ENCODE measurements at regions not wholly inside any gene's neighbourhood (a gene's known extent, or its start where the extent isn't known, plus 50 kb on each side); places are given as distances from the start of the nearest gene placed in this dataset.
A peak's percentile ranks its signal among the peaks of the same experiment; 100 is the strongest.
"Not testable (repeated sequence)": the region's sequence is repeated elsewhere in the genome, so short reads cannot be mapped to it uniquely, and the experiment has no call there.

DNA sequence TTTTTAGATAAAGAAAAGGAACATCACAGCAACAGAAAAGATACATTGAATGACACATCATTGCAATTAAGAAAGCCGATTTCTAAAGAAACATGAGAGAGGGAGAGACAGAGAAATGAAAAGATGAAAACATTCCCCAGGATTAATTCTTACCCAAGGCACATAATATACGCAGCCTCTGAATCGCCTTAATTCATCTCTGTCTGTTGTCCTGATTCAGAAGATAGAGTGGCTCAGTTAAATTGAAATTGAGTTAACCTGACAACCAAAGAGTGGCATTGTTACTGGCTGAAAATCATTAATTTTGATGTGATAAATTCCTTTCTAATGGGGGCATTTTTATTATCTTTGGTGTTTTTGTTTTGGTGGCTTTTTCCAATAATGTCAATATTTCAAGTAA is 701.9 kb downstream of the EDEM1 start:
- intact Hi-C loops (cut with micrococcal nuclease): no loop called here
- no peaks in the 10 kb centered on the region for H3K4me1 Mint-ChIP-seq (ENCODE audit: low read depth)
- H3K36me3 Mint-ChIP-seq (ENCODE audit: low read depth): no peaks in the 10 kb centered on the region
- H3K9me3 Mint-ChIP-seq: peaks cover 18% of the 10 kb centered on the region
- H3K4me3 Mint-ChIP-seq: no peak overlapping the region
- no peaks in the 10 kb centered on the region for H3K27me3 Mint-ChIP-seq
- H3K27ac Mint-ChIP-seq: no peak overlapping the region

DNA sequence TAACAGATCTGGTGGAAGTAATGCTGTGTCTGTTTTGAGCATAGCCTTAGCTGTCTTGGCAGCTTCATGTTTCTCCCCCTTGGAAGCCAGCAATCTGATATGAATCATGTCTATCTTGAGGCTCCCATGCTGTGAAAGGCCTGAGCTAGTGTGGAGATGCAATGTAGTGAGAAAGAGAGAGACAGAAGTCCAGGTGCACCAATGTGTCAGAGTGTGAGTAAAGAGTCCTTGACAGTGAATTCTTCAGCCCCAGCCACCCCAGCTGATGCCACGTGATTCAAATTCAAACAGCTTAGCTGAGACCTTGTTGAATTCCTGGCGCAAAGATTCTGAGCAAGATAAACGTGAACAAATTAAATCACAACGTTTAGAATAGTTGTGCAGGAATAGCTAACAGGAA is 704.2 kb downstream of the EDEM1 start:
- H3K4me1 Mint-ChIP-seq (ENCODE audit: low read depth): no peaks in the 10 kb centered on the region
- peaks cover 18% of the 10 kb centered on the region for H3K9me3 Mint-ChIP-seq
- no peak overlapping the region for H3K4me3 Mint-ChIP-seq
- intact Hi-C loops (cut with micrococcal nuclease): no loop called here
- H3K27me3 Mint-ChIP-seq: no peaks in the 10 kb centered on the region
- no peak overlapping the region for H3K27ac Mint-ChIP-seq
- no peaks in the 10 kb centered on the region for H3K36me3 Mint-ChIP-seq (ENCODE audit: low read depth)

DNA sequence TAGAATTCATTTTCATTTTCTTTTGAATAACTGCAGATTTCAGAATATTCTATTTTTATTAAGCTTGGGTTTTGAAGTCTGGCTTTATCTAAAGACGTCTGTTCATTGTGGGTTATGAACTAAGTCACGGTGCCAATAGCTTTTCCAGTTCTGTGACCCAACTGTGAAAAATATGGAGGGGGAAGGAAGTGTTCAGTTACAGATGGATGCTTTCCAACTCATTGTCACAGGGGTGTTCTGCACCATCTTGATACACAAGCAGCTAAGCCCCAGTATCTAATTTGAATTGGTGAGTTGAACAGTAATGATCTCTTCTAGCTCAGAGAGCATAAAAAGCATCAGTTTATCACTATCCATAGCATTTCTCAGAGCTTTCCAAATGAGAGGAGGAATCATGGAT is 710.6 kb downstream of the EDEM1 start:
- Mint-ChIP-seq H3K4me3 (no peak overlapping the region), H3K27ac (no peak overlapping the region), H3K4me1 (ENCODE audit: low read depth) (no peaks in the 10 kb centered on the region), H3K9me3 (peaks cover 13% of the 10 kb centered on the region), H3K36me3 (ENCODE audit: low read depth) (no peaks in the 10 kb centered on the region), H3K27me3 (no peaks in the 10 kb centered on the region)
- intact Hi-C loops (cut with micrococcal nuclease): no loop called here

DNA sequence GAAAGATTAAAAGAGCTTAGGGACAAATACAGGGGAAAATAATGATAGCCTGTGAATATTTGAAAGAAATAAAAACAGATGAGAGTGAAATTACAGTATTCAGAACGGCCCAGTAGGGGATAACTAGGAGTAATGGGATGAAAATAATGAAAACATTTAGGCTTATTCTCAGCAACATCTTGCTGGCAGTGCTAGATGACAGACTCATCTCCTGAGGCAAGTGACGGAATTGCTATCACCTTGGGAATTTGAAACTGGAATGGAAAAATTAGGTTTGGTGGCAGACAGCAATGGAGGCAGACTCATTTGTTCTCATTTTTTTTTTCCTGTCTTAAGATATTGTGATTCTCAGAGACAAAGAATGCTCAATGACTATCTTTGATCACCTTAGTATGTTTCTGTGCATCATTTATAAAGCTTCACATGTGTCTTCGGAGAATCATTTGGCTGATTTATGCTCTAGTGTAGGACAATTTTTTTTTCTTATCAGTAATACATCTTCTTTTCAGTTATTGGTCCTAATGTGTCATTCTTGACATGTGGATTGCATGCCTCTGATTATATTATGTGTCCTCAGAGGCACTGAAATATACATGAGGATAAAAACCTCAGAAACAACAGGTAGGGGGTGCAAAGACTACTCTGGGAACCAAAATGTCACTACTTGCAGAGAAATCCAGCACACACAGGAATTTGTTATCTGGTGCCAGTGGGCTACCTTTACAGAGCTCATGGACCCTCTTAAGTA is 711.7 kb downstream of the EDEM1 start:
- peaks cover 19% of the 10 kb centered on the region for H3K9me3 Mint-ChIP-seq
- no peak overlapping the region for H3K27ac Mint-ChIP-seq
- intact Hi-C loops (cut with micrococcal nuclease): no loop called here
- H3K36me3 Mint-ChIP-seq (ENCODE audit: low read depth): no peaks in the 10 kb centered on the region
- no peak overlapping the region for H3K4me3 Mint-ChIP-seq
- H3K4me1 Mint-ChIP-seq (ENCODE audit: low read depth): no peaks in the 10 kb centered on the region
- no peaks in the 10 kb centered on the region for H3K27me3 Mint-ChIP-seq

DNA sequence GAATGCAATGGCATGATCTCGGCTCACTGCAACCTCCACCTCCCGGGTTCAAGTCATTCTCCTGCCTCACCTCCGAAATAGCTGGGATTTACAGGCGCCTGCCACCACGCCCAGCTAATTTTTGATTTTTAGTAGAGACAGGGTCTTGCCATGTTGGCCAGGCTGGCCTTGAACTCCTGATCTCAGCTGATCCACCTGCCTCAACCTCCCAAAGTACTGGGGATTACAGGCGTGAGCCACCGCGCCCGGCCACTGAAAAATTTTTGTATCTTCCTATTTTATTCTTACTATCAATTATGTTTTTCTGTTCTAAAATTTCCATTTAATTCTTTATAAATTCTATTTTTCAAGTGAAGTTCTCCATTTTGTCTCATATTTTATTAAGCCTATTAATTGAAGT is 730.4 kb downstream of the EDEM1 start:
- H3K27ac Mint-ChIP-seq: no peak overlapping the region
- no peaks in the 10 kb centered on the region for H3K36me3 Mint-ChIP-seq (ENCODE audit: low read depth)
- peaks cover 11% of the 10 kb centered on the region for H3K9me3 Mint-ChIP-seq
- intact Hi-C loops (cut with micrococcal nuclease): no loop called here
- H3K4me1 Mint-ChIP-seq (ENCODE audit: low read depth): no peaks in the 10 kb centered on the region
- H3K4me3 Mint-ChIP-seq: no peak overlapping the region
- no peaks in the 10 kb centered on the region for H3K27me3 Mint-ChIP-seq

DNA sequence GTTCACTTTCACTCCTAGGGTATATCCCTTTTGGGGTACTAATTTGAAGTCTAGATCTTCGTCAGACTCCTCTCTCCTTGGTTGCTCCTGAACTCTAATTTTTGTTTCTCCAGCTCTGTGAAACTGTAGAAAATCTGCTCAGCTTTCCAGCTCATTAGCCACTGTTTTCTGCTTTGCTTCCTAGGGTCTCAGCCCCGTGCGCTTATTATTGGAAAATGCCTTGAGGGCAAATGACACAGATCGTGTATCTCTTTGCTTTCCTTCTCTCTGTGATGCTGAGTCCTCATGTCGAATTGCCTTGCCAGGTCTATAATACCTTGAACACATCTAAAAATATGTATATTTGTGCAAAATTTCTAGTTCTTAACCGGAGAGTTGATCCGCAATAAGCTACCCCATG is 731.1 kb downstream of the EDEM1 start:
- Mint-ChIP-seq H3K27me3 (no peaks in the 10 kb centered on the region), H3K27ac (no peak overlapping the region), H3K4me1 (ENCODE audit: low read depth) (no peaks in the 10 kb centered on the region), H3K36me3 (ENCODE audit: low read depth) (no peaks in the 10 kb centered on the region), H3K9me3 (peaks cover 11% of the 10 kb centered on the region), H3K4me3 (no peak overlapping the region)
- intact Hi-C loops (cut with micrococcal nuclease): no loop called here

DNA sequence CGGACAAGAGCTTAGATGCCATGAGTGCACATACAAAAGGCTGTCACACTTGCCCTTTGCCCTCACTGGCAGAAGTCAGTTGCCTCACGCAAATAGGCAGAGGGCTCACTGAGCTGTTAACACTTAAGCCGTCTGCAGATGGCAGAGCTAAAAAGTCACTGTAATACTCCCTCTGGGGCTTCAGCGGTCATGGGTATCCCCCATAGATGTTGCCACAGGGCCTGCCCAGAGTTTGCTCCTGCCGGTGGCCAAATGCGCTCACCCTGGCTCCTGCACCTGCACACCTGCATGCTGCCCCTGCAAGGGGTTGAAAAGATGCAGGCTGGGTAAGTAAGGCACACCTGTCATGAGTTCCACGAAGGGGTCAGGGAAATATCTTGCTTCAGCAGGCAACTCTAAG is 741.5 kb downstream of the EDEM1 start:
- Mint-ChIP-seq H3K36me3 (ENCODE audit: low read depth) (no peaks in the 10 kb centered on the region), H3K4me3 (no peak overlapping the region), H3K9me3 (peaks cover 9% of the 10 kb centered on the region), H3K4me1 (ENCODE audit: low read depth) (no peaks in the 10 kb centered on the region), H3K27me3 (no peaks in the 10 kb centered on the region), H3K27ac (no peak overlapping the region)
- intact Hi-C loops (cut with micrococcal nuclease): no loop called here

DNA sequence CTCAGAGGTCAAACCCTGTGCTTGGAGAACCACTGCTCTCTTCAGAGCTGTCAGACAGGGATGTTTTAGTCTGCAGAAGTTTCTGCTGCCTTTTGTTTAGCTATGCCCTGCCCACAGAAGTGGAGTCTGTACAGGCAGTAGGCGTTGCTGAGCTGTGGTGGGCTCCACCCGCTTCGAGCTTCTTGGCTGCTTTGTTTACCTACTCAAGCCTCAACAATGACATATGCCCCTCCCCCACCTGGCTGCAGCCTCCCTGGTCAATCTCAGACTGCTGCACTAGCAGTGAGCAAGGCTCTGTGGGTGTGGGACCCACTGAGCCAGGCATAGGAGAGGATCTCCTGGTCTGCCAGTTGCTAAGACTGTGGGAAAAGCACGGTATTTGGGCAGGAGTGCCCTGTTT is 756.6 kb downstream of the EDEM1 start:
- H3K36me3 Mint-ChIP-seq (ENCODE audit: low read depth); intact Hi-C loops (cut with micrococcal nuclease); H3K27me3 Mint-ChIP-seq; H3K4me1 Mint-ChIP-seq (ENCODE audit: low read depth); H3K4me3 Mint-ChIP-seq; H3K27ac Mint-ChIP-seq: not testable (repeated sequence)
- H3K9me3 Mint-ChIP-seq: peaks cover 30% of the 10 kb centered on the region

DNA sequence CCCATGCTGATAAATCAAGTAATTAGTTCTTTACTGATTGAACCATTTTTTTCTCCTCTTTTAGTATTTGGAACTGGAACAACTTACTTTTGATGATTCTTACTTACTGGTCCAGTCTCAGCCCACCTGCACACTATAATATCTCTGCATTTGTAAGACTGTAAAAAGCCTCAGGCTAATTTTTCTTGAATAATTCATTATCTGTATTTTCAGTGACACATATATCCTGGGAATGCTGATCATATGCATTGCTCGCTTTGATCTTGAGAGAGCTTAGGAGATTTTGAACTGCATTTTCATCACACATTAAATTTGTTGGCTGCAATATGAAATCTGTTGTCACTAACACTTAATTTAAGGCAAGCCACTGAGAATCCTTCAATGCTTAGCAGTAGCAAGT is 760.6 kb downstream of the EDEM1 start:
- Mint-ChIP-seq H3K9me3 (peaks cover 7% of the 10 kb centered on the region), H3K4me1 (ENCODE audit: low read depth) (peaks cover 8% of the 10 kb centered on the region), H3K27ac (no peak overlapping the region), H3K36me3 (ENCODE audit: low read depth) (no peaks in the 10 kb centered on the region), H3K27me3 (no peaks in the 10 kb centered on the region), H3K4me3 (no peak overlapping the region)
- intact Hi-C loops (cut with micrococcal nuclease): no loop called here

DNA sequence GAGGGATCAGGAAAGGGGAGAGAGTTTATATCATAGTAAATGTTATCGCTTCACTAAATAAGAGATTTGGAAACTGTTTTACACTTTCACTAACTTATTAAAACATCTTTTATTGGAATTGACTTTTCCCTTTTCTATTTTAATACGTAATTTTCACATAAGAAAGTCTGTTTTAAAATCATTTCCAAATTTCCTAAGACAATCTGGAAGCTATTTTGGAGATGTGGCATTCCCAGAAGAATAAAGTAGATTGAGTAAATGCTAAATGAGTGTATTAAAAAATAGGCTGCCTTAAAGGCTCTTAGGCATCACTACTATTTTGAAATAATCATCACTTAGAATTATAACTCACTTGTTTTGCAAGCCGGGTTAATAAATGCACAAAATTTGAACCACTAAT is 763.5 kb downstream of the EDEM1 start:
- no peak overlapping the region for H3K27ac Mint-ChIP-seq
- H3K4me1 Mint-ChIP-seq (ENCODE audit: low read depth): peaks cover 8% of the 10 kb centered on the region
- H3K36me3 Mint-ChIP-seq (ENCODE audit: low read depth): no peaks in the 10 kb centered on the region
- no peaks in the 10 kb centered on the region for H3K27me3 Mint-ChIP-seq
- no peaks in the 10 kb centered on the region for H3K9me3 Mint-ChIP-seq
- H3K4me3 Mint-ChIP-seq: no peak overlapping the region
- intact Hi-C loops (cut with micrococcal nuclease): no loop called here

DNA sequence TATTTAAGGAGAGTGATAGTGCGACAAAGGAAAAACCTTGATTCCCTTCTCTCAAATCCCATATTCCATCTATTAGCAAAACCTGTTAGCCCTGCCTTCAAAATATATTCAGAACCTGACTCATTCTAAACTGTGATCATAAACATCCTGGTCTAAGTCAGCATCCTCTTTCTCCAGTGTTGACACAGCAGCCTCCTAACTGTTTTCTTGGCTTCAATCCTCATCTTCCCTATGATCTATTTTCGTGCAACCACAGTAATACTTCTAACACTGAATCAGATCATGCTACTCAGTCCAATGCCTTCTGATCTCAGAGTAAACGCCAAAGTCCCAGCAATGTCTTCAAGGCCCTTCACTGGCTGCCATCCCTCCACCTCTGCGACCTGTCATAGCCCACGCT is 785.1 kb downstream of the EDEM1 start:
- Mint-ChIP-seq H3K4me3 (no peak overlapping the region), H3K27me3 (no peaks in the 10 kb centered on the region), H3K4me1 (ENCODE audit: low read depth) (peaks cover 39% of the 10 kb centered on the region), H3K9me3 (peaks cover 25% of the 10 kb centered on the region), H3K36me3 (ENCODE audit: low read depth) (no peaks in the 10 kb centered on the region), H3K27ac (no peak overlapping the region)
- intact Hi-C loops (cut with micrococcal nuclease): no loop called here

DNA sequence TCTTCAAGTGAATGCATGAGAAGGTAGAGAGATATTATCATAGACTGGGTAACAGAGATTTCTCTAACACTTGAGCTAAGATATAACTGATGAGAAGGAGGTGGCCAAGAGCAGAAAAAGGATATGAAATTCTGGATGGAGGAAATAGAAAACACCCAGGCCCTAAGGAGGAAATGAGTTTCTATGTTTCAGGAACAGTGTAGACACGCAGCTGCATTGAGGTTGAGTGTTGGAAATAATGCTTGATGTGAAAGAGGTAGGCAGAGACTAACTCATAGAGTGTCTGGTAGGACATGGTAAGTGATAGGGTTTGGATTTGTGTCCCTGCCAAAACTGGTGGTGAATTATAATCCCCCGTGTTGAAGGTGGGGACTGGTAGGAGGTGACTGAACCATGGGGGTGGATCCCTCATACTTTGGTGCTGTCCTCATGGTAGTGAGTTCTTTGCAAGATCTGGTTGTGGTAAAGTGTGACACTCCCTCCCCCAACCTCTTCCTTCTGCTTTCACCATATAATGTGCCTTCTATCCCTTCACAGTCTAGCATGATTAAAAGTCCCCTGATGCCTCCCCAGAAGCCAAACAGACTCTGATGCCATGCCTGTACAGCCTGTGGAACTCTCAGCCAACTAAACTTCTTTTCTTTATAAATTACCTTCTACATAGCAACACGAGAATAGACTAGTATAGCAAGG is 787.3 kb downstream of the EDEM1 start:
- Mint-ChIP-seq H3K27ac (peak overlapping the region; percentile 87), H3K4me3 (no peak overlapping the region), H3K36me3 (ENCODE audit: low read depth) (no peaks in the 10 kb centered on the region), H3K9me3 (peaks cover 9% of the 10 kb centered on the region), H3K27me3 (no peaks in the 10 kb centered on the region), H3K4me1 (ENCODE audit: low read depth) (peaks cover 45% of the 10 kb centered on the region)
- intact Hi-C loops (cut with micrococcal nuclease): no loop called here

DNA sequence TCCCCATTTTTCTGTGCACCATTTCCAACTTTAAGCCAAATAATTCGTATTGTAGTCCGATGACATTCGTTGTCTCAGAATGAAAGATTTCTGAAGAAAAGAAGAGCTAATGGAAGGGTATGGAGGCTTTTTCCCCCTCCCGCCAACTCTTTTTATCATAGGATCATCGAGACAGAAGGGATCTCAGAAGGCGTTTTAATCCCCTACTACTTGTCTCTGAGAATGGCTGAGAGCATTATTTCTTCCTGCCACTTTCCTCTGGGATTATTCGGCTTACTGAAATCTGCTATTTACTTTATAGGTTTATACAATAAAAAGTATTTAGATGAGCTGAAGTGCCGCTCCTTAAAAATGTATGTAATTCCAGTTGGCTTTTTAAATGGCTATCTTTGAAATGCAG is 789.8 kb downstream of the EDEM1 start:
- Mint-ChIP-seq H3K4me1 (ENCODE audit: low read depth) (peaks cover 41% of the 10 kb centered on the region), H3K27ac (no peak overlapping the region), H3K36me3 (ENCODE audit: low read depth) (no peaks in the 10 kb centered on the region), H3K9me3 (peaks cover 31% of the 10 kb centered on the region), H3K4me3 (no peak overlapping the region), H3K27me3 (no peaks in the 10 kb centered on the region)
- intact Hi-C loops (cut with micrococcal nuclease): no loop called here

DNA sequence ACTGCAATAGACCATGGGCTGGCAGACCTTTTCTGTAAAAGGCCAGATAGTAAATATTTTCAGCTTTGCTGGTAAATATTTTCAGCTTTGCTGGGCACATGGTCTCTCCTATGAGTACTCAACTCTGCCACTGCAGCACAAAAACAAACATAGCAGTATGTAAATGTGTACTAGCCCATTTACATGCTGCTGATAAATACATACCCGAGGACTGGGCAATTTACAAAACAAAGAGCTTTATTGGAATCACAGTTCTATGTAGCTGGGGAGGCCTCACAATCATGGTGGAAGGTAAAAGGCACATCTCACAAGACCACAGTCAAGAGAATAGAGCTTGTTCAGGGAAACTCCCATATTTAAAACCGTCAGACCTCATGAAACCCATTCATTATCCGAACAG is 793.0 kb downstream of the EDEM1 start:
- Mint-ChIP-seq H3K9me3 (peaks cover 23% of the 10 kb centered on the region), H3K36me3 (ENCODE audit: low read depth) (no peaks in the 10 kb centered on the region), H3K4me3 (no peak overlapping the region), H3K27ac (no peak overlapping the region), H3K4me1 (ENCODE audit: low read depth) (peaks cover 10% of the 10 kb centered on the region), H3K27me3 (no peaks in the 10 kb centered on the region)
- intact Hi-C loops (cut with micrococcal nuclease): no loop called here

DNA sequence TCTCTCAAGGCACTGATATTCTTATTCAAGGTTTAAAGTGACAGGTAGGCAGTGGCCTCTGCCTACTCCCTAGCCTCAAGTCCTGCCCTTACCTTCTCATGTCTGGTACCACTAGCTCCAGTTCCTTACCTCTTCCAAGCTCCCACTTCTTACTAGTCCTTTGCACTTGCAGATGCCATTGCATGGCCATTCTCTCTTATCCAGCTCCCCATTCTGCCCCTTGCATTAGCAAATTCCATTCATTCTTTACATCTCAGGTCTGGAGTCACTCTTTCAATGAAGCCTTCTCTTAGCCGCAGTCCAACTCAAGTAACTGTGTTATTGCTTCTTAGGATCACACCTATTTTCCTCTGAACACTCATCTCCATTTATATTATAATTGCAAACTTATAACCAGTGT is 807.1 kb downstream of the EDEM1 start:
- Mint-ChIP-seq H3K36me3 (ENCODE audit: low read depth) (no peaks in the 10 kb centered on the region), H3K4me3 (no peak overlapping the region), H3K27me3 (no peaks in the 10 kb centered on the region), H3K4me1 (ENCODE audit: low read depth) (no peaks in the 10 kb centered on the region), H3K27ac (no peak overlapping the region), H3K9me3 (peaks cover 10% of the 10 kb centered on the region)
- intact Hi-C loops (cut with micrococcal nuclease): no loop called here
